Body of pancreas (tissue), 4 donors: ENCODE measurements at regions not wholly inside any gene's neighbourhood (a gene's known extent, or its start where the extent isn't known, plus 50 kb on each side); places are given as distances from the start of the nearest gene placed in this dataset.

Experiments used
- CTCF ChIP-seq, 7 experiments: fragments of 450-650 bp in 4 of 7; fragments of 200-600 bp in 3 of 7; sonication (generic) in 3 of 7; IDR thresholded peaks; one replicate each; pipeline ENCODE4 v1.5.1; 2016 to 2019; ENCODE audit warnings: antibody characterized with exemption in 7 of 7
- POLR2A ChIP-seq, 3 donors: fragments of 450-650 bp; IDR thresholded peaks; one replicate each; pipeline ENCODE4 v1.6.1; 2016; ENCODE audit warnings: antibody characterized with exemption in 3 of 3, mild to moderate bottlenecking in 2 of 3

GRCh38 chr7:130844811-130845580, 111.0 kb upstream of the KLF14 start:
- no peak for TF ChIP-seq CTCF (IDR thresholded peaks at IDR 0.05)
- TF ChIP-seq POLR2A (IDR thresholded peaks at IDR 0.05), result no peak
